ENCODE measurements at regions not wholly inside any gene's neighbourhood (a gene's known extent, or its start where the extent isn't known, plus 50 kb on each side); places are given as distances from the start of the nearest gene placed in this dataset.

DNA sequence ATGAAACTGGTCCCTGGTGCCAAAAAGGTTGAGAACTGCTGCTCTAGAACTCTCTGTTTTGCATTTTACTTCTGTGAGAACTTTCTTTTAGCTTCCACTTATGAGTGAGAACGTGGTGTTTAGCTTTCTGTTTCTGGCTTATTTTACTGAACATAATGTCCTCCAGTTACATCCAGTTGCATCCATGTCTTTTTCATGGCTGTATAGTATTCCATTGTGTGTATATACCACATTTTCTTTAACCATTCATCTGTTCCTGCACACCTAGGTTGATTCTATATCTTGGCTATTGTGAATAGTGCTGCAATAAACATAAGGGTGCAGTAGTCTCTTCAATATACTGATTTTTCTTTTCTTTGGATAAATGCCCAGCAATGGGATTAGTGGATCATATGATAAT, 165.7 kb downstream of the NPR3 start:
- no peak for TF ChIP-seq ZNF274 (IDR thresholded peaks at IDR 0.05; ENCODE audit: low read depth, low read length)
- no peak for TF ChIP-seq YY1 (IDR thresholded peaks at IDR 0.05; ENCODE audit: insufficient read depth, insufficient read length)
